Superior temporal gyrus (tissue), 1 donor: ENCODE measurements at regions not wholly inside any gene's neighbourhood (a gene's known extent, or its start where the extent isn't known, plus 50 kb on each side); places are given as distances from the start of the nearest gene placed in this dataset.
"Not testable (repeated sequence)": the region's sequence is repeated elsewhere in the genome, so short reads cannot be mapped to it uniquely, and the experiment has no call there.

Source experiments
- DNase-seq: peaks from one replicate; pipeline ENCODE4 v3.0.0-alpha.2; 2016; ENCODE audit errors: extremely low spot score

DNA sequence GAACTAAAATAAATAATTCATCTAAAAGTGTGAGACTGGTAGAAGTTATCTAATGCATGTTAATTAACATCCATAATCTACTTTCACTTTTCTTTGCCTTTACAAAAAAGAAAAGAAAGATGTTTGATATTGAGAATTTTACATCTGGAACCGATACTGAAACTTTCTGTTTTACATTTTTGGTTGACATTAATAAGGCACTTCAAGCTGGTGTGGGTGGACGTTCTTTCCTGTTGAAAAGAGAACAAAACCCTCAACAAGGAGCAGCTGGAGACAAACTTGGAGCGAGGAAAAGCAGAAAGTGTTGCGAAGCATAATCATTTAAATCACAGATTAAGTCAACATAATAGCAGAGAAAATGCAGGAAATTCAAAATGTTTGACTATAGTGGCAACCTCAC lies 575.2 kb upstream of the ADGRB3 start:
- no peak for DNase-seq

DNA sequence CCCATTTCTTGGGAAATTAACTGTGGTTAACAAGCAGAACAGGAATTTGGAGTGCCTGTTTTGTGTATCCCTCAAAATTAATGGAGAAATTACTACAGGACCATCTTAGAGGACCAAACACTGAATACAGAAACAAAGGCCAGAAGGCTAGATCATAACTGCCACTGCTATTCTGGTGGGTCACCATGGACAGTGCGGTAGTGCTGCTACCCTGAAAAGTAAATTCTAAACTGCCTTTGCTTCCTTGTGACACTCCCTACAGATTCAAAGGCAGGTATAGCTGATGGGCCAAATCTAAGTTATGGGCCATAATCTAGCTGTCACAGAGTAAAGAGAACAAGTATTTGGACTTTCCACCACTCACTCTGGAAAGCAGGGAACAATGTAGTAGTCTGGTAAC lies 575.8 kb upstream of the ADGRB3 start:
- DNase-seq, result no peak

DNA sequence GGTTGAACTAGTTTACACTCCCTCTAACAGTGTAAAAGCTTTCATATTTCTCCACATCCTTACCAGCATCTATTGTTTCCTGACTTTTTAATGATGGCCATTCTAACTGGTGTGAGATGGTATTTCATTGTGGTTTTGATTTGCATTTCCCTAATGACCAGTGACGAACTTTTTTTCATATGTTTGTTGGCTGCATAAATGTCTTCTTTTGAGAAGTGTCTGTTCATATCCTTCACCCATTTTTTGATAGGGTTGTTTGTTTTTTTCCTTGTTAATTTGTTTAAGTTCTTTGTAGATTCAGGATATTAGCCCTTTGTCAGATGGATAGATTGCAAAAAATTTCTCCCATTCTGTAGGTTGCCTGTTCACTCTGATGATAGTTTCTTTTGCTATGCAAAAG lies 578.5 kb upstream of the ADGRB3 start:
- not testable (repeated sequence) for DNase-seq

DNA sequence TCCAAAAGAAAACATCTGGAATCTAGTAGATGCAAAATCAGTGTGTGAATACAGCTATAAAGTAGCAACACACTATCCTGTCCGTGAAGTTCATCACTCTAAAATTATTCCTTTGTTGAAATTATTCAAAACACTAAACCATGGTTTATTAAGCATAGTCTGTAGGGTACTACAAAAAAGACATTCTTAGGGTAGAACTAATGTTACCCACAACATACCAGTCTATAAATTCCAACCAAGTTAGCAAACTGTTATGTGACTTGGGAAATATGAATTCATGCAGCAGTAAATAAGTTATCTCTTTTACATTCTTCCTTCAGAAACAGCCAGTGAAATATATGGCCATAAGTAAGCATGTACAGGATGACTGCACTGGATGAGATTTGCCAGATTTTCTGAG lies 580.3 kb upstream of the ADGRB3 start:
- no peak for DNase-seq

DNA sequence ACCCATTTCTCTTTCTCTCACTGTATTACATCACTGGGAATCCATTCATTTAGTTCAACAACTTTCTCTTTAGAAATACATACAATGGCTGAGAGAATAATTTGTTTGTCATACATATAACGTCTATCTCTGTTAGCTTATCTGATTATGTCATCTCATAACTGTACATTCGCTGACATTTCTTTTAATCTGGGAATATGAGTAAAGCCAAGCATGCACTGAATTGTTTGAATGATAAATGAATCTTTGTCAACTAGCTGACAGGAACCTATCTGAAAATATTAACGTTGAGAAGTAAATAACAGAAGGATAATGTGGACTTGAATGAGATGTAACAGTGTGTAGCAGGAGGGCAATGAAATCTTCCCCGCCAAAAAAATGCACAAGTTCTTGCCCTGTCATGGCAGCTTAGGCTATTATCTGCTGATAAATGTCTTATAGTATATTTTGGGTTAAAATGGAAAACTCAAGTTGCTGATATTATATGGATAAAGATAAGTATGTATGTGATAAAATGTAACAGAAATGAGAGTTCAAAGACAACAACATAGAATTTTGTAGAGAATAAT lies 581.2 kb upstream of the ADGRB3 start:
- no peak for DNase-seq

DNA sequence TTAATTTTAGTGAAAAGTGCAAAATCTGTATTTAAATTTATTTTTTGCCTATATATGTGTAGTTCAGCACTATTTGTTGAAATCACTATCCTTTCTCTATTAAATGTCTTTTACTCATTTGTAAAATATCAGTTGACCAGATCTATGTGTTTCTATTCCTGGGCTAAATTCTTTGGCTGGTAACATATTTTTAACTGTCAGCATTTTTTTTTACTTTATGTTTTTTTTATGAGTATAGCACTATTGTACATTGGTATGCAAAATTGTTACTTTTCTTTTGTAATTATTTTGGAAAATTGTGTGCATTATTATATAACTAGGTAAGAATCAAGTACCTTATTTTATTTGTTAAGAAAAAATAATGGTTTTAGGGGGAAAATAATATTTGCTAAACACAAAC lies 582.8 kb upstream of the ADGRB3 start:
- DNase-seq, result no peak

DNA sequence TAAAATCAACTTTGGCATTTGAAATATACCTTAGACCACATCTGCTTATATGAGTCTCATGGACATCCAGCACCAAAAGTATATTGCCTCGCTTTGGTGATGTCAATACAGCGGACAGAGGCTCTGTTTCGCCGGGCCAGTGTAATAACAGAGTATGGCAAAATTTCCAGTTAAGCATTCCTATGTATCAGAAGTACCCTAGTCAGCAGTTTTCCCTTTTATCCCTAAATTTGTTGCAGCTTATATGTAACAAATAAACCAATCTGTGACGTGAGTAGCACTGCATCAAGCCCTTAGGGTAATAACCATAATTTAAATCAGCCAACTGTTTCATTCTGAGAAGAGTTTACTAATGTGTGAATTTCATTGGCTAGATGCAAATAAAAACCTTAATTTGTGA lies 585.5 kb upstream of the ADGRB3 start:
- no peak for DNase-seq

DNA sequence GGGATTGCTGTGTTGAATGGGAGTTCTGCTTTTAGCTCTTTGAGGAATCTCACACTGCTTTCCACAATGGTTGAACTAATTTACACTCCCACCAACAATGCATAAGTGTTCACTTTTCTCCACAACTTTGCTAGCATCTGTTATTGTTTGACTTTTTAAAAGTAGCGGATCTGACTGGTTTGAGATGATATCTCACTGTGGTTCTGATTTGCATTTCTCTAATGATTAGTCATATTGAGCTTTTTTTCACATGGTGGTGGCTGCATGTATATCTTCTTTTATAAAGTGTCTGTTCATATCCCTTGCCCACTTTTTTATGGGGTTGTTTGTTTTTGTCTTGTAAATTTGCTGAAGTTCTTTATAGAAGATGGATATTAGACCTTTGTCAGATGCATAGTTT lies 588.3 kb upstream of the ADGRB3 start:
- DNase-seq, result no peak

DNA sequence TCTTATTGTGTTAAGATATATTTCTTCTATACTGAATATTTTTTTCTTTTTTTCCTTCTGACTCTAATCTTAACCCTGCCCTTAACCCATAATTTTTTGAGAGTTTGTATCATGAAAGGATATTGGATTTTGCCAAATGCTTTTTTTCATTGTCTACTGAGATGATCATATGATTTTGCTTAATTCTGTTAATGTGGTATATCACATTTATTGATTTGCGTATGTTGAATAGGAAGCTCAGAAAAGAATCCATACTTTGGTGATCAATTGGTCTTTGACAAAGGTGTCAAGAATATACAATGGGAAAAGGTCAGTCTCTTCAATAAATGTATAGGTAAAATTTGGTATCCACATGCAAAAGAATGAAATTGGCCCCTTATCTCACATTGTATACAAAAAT lies 588.8 kb upstream of the ADGRB3 start:
- no peak for DNase-seq

DNA sequence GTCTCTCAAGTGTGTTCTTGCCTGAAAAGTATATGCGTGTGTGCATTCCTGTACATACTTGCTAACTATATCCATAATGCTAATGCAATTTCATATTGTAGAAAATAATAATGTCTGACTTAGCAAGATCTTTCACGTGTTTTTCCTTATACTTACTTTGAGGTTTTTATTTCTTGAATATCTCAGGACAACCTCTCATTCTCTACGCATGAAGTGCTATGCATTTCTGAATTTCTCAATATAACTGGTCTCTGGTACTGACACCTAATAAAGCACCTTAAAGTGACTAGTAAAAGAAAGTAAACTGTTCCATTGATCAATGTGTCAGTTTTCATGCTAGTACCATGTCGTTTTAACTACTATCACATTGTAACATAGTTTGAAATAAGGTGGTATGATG lies 589.9 kb upstream of the ADGRB3 start:
- no peak for DNase-seq

DNA sequence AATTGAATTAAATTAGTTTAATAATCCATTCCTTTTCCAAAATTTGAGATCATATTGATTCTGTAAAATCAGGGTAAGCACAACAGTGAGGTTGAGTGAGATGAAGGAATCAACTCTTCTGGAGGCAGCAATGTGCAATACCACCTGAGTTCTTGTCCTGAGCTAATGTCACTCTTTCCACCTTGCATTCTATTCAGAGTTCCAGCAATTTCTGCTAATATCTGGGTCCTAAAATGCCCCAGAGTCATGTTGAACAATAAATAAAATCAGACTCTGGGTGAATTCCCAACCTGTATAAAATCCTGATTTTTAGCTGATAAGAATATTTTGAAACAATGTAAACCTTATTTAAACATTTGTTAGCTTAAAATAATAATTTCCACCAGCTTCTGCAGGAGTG lies 590.8 kb upstream of the ADGRB3 start:
- DNase-seq, result no peak

DNA sequence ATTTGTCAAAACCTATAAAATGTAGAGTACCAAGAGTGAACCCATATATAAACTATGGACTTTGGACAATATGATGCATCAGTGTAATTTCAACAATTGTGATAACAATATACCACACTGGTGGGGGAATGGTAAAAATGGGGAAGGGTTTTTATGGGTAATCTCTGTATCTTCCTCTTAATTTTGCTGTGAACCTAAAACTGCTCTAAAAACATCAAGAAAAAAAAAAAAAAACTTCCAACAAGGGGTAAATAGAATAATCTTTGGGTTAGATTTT lies 592.0 kb upstream of the ADGRB3 start:
- DNase-seq, result no peak

DNA sequence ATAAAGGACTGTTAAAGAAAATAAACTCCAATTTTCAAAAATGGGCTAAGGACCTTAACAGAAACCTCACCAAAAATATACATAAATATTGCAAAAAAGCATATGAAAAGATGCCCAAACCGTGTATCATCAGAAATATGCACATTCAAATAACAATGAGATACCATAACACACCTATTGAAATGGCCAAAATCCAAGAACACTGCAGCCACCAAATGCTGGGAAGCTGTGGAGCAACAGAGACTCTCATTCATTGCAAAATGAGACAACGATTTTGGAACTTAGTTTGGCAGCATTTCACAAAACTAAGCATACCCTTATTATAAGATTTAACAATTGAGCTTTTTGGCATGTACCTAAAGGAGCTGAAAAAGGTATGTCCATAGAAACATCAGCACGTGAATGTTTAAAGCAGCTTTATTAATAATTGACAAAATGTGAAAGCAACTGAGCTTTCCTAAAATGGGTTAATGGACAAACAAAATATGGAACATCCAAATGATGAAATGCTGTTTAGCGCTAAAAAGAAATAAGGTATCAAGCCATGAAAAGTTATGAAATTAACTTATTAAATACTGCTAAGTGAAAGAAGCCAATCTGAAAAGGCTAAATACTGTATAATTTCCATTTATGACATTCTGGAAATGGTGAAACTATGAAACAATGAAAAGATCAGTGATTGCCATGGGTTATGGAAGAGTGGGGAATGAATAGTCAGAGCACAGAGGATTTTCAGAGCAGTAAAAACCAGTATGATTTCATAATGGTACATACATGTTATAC lies 592.6 kb upstream of the ADGRB3 start:
- DNase-seq, result no peak

DNA sequence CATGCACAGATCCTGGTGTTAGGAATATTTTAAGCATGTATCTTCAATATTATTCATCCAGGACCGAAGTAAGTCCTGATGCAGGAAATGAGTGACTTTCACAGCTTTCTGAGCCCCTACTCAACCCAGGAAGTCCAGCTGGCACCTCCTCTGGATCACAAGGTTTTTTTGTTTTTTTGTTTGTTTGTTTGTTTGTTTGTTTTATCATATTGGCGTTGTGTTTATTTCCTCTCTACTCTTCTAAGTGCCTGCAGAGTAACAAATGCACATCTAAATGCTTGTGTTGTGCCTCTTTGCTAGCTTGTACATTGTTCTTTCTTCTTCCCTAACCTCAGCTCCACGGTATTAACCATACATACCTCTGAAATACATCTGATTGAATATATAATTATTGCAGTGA lies 594.3 kb upstream of the ADGRB3 start:
- DNase-seq, result no peak

DNA sequence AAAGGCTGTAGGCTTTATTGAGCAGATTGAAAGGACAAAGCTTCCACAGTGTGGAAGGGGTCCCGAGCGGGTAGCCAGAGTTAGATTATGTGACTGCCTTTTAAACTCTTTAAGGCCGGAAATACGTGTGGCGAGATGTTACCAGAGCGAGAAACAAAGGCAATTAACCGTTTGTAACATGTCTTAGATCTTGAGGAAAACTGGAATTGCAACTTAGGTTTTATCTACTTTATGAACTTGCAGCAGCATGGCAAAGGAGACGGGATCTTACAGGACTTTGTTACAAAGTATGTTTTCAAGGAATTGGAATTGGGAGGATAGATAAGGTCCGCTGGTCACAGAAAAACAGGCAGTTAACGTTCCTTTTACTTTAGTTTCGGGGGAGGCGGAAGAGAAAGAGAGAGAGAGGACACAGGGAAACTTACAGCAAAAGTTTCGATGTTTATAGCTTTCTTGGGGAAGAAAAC lies 594.7 kb upstream of the ADGRB3 start:
- no peak for DNase-seq

DNA sequence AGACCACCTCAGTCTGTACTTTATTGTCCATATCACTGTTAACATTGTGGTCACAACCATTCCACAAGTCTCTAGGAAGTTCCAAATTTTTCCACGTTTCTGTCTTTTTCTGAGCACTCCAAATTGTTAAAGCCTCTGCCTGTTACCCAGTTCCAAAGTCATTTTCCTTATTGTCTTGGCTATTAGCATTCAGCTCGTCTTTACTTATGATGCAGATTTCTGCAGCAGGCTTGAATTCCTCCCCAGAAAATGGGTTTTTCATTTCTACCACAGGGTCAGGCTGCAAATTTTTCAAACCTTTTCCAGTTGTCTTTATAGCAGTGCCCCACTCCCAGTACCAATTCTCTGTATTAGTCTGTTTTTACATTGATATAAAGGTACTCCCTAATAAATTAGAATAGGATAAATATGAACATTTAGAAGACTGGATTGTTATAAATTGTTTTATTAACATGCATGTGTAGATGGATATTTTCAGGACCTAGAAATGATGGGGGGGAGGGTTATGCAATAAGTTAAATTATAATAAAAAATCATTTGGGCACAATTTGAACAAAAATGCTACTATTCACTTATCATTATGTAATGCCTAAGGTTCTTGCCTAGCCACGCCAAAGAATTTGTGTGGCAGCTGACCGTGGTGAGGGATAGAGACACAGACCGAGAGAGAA lies 595.3 kb upstream of the ADGRB3 start:
- no peak for DNase-seq

DNA sequence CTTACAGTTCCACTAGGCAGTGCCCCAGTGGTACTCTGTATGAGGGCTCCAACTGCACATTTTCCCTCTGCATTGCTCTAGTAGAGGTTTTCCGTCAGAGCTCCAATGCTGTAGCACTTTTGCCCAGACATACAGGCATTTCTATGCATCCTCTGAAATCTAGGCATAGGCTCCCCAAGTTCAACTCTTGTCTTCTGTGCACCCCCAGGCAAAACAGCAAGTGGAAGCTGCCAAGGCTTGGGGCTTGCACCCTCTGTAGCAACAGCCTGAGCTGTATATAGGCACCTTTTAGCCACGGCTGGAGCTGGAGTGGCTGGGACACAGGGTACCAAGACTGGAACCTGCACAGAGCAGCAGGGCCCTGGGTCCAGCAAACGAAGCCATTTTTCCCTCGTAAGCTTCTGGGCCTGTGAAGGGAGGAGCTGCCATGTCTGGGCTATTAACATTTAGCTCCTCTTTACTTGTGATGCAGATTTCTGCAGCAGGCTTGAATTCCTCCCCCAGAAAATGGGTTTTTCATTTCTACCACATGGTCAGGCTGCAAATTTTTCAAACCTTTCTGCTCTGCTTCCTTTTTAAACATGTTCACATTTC lies 596.2 kb upstream of the ADGRB3 start:
- DNase-seq, result no peak

DNA sequence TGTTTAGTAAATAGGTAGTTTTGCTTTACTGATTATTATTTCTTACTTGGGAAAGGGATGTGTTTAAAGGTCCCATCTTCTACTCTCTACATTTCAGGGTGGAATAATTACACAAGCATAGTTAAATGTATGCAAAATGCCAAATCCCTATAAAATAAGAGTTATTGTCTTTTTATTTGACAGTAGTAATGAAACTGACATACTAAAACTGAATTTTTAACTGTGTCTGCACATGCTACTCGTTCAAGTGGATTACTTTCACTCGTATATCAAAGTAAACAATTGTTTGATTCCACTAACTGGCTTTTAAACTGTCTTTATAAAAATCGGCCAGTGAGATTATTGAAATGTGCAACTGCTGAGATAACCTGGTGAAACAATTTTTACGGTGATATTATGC lies 602.9 kb upstream of the ADGRB3 start:
- no peak for DNase-seq

DNA sequence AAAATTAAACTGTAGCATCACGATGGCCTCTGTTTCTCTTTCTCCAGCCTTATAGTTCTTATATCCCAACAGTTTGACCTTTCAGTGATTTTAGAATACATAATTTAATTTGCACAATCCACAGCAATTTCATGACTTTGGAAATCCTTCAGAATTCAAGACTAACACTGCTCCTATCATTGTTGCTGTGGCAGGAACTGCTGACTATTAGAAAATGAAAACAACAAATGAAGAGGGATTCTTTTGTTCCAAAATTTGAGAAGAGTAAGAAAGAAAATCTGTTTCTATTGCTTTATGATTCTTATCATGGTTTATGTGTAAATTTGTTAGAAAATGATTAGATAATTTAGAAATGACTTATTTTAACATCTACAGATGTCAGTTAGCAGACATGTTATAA lies 604.0 kb upstream of the ADGRB3 start:
- DNase-seq, result no peak

DNA sequence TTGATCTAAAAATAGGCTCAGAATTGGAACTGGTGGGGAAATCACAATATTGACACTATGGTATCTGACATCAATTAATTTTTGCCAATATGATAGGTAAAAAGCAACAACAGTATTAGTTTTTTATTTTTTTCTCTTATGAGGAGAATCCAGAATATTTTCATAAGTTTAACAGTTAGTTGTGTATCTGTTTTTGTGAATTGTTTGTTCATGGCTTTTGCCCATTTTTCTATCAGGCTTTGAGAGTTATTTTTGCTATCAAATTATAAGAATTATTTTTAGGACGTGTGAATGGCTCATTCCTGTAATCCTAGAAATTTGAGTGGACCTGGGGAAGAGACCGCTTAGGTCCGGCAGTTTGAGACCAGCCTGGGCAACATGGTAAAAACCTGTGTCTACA lies 608.6 kb upstream of the ADGRB3 start:
- DNase-seq, result no peak

DNA sequence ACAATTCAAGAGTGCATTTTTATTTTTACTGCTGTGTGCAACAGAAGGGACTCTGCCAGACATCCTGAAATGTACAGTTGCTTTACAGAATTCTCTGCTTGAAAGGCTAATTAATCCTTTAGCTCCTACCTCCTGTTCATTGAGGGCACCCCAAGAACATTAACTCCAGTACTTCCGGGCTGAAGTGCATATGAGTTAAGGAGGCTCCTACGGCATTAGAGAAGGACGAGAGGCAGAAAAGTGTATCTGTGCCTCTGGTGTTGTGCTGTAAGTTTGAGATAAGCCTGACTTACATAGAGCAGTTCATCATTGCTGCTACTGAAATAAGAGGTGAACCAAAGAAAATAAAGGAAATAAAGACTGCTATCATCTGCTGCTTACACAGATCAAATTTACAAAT lies 609.3 kb upstream of the ADGRB3 start:
- DNase-seq, result no peak

DNA sequence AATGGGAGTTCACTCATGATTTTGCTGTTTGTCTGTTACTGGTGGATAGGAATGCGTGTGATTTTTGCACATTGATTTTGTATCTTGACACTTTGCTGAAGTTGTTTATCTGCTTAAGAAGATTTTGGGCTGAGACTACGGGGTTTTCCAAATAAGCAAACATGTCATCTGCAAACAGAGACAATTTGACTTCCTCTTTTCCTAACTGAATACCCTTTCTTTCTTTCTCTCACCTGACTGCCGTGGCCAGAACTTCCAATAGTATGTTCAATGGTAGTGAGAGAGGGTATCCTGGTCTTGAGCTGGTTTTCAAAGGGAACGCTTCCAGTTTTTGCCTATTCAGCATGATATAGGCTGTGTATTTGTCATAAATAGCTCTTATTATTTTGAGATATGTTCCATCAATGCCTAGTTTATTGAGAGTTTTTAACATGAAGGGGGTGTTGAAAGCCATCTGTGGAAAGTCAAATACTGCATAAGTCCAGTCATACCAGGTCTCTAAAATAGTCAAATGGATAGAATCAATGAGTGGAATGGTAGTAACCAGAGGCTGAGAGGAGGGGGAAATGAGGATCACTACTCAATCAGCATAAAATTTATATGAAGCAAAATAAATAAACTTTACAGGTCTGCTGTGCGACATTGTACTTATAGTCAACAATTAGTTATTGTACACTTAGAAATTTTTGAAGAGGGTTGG lies 610.4 kb upstream of the ADGRB3 start:
- DNase-seq, result no peak
